ENCODE measurements at regions not wholly inside any gene's neighbourhood (a gene's known extent, or its start where the extent isn't known, plus 50 kb on each side); places are given as distances from the start of the nearest gene placed in this dataset.

DNA sequence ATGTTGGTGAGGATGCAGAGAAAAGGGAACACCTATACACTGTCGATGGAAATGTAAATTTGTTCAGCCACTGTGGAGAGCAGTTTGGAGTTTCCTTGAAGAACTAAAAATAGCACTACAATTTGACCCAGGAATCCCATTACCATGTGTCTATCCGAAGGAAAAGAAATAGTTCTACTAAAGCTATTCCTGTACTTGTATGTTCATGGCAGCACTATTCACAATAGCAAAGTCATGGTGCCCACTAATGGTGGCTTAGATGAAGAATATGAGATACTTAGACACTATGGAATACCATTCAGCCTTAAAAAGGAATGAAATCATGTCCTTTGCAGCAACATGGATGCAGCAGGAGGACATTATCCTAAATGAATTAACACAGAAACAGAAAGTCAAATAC is 50.2 kb upstream of the CAST start:
- H3K4me3 Mint-ChIP-seq (ENCODE audit: low read depth): no peak overlapping the region
- no peak overlapping the region for H3K27ac Mint-ChIP-seq
- TF ChIP-seq, protein P1, sequence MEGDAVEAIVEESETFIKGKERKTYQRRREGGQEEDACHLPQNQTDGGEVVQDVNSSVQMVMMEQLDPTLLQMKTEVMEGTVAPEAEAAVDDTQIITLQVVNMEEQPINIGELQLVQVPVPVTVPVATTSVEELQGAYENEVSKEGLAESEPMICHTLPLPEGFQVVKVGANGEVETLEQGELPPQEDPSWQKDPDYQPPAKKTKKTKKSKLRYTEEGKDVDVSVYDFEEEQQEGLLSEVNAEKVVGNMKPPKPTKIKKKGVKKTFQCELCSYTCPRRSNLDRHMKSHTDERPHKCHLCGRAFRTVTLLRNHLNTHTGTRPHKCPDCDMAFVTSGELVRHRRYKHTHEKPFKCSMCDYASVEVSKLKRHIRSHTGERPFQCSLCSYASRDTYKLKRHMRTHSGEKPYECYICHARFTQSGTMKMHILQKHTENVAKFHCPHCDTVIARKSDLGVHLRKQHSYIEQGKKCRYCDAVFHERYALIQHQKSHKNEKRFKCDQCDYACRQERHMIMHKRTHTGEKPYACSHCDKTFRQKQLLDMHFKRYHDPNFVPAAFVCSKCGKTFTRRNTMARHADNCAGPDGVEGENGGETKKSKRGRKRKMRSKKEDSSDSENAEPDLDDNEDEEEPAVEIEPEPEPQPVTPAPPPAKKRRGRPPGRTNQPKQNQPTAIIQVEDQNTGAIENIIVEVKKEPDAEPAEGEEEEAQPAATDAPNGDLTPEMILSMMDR (IDR thresholded peaks at IDR 0.05; ENCODE audit: unreplicated experiment): no peak
- H3K36me3 Mint-ChIP-seq (ENCODE audit: insufficient read depth): no peaks in the 10 kb centered on the region
- no peaks in the 10 kb centered on the region for H3K27me3 Mint-ChIP-seq
- DNase-seq (ENCODE audit: low spot score, unreplicated experiment): no peak
- no peaks in the 10 kb centered on the region for H3K4me1 Mint-ChIP-seq (ENCODE audit: low read depth)
- peaks cover 4% of the 10 kb centered on the region for H3K9me3 Mint-ChIP-seq (ENCODE audit: low read depth)

Measured in progenitor cell of endocrine pancreas (in vitro differentiated cells).